Ovary (tissue), 3 donors: ENCODE measurements at regions not wholly inside any gene's neighbourhood (a gene's known extent, or its start where the extent isn't known, plus 50 kb on each side); places are given as distances from the start of the nearest gene placed in this dataset.

Experiments
- POLR2A ChIP-seq: fragments of 450-650 bp; IDR thresholded peaks from one replicate; pipeline ENCODE4 v1.6.1; 2017; ENCODE audit warnings: antibody characterized with exemption, mild to moderate bottlenecking, moderate library complexity
- TF ChIP-seq, protein P1 (sequence below), 3 donors: fragments of 450-650 bp in 2 of 3; fragments of 200-600 bp in 1 of 3; IDR thresholded peaks; one replicate each; pipeline versions ENCODE4 v1.5.1 to v1.8.0; 2016 to 2022; ENCODE audit warnings: antibody characterized with exemption in 3 of 3, mild to moderate bottlenecking in 1 of 3
- donor health status: DM: no; HTN: no; CAD: no.

DNA sequence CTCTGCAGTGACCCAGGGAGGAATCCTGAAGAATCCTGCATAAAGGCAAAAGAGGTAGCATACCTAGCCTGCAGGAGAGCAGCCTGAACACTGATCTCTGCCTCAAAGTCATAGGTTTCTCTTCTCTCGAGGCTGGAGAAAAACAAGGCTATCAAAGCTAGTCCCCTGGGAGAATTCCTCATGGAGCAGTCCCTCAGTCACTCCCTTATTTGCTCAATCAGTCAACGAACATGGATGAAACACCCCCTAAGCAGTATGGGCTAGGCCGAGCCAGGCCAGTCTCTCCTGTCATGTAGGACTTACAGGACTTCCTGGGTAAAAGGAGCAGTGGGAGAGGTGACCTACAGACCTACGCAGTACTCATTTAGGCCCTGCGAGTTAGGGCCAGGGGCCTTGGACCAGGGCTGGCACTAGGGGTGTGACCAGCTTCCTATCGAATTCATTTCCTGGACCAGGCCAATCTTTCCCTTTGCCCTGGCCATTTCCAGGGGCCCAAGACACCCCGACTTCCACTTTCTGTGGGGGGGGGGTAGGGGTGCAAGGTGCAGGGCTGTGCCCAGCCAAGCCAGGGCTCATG lies 164.1 kb downstream of the EFNB1 start:
- no peak for TF ChIP-seq POLR2A
- TF ChIP-seq, protein P1, sequence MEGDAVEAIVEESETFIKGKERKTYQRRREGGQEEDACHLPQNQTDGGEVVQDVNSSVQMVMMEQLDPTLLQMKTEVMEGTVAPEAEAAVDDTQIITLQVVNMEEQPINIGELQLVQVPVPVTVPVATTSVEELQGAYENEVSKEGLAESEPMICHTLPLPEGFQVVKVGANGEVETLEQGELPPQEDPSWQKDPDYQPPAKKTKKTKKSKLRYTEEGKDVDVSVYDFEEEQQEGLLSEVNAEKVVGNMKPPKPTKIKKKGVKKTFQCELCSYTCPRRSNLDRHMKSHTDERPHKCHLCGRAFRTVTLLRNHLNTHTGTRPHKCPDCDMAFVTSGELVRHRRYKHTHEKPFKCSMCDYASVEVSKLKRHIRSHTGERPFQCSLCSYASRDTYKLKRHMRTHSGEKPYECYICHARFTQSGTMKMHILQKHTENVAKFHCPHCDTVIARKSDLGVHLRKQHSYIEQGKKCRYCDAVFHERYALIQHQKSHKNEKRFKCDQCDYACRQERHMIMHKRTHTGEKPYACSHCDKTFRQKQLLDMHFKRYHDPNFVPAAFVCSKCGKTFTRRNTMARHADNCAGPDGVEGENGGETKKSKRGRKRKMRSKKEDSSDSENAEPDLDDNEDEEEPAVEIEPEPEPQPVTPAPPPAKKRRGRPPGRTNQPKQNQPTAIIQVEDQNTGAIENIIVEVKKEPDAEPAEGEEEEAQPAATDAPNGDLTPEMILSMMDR (IDR thresholded peaks at IDR 0.05) = no peak
